GM13977 (cell line): ENCODE measurements at regions not wholly inside any gene's neighbourhood (a gene's known extent, or its start where the extent isn't known, plus 50 kb on each side); places are given as distances from the start of the nearest gene placed in this dataset.

Experiments
- DNase-seq: peaks from one replicate; pipeline ENCODE4 v3.0.0; 2012; ENCODE audit warnings: low spot score
- in situ Hi-C: fragments of 300-500 bp; cut with MboI; formaldehyde crosslinking; loops from one replicate; pipeline ENCODE4 v1.12.0; 2022; ENCODE audit warnings: low sequenced_read_pairs, low pct_unique_long_range_greater_than_20kb, mixed read lengths, inconsistent platforms; ENCODE audit not compliant: unreplicated experiment
- TF ChIP-seq, protein P1 (sequence below): IDR thresholded peaks from 2 replicates; pipeline ENCODE4 v1.5.1; 2012; ENCODE audit warnings: mild to moderate bottlenecking, control low read depth; ENCODE audit not compliant: insufficient read depth; ENCODE audit errors: extremely low read depth, missing control alignments

DNA sequence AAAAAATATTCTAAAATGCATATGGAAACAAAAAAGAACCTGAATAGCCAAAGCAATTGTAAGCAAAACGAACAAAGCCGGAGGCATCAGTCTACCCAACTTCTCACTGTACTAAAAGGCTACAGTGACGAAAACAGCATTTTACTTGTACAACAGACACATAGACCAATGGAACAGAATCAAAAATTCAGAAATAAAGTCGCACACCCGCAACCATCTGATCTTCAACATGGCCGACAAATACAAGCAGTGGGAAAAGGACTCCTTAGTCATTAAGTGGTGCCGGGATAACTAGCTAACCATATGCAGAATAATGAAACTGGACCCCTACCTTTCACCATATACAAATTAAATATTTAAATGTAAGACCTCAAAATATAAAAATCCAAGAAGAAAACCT, 203.9 kb upstream of the PPFIA2 start:
- TF ChIP-seq, protein P1, sequence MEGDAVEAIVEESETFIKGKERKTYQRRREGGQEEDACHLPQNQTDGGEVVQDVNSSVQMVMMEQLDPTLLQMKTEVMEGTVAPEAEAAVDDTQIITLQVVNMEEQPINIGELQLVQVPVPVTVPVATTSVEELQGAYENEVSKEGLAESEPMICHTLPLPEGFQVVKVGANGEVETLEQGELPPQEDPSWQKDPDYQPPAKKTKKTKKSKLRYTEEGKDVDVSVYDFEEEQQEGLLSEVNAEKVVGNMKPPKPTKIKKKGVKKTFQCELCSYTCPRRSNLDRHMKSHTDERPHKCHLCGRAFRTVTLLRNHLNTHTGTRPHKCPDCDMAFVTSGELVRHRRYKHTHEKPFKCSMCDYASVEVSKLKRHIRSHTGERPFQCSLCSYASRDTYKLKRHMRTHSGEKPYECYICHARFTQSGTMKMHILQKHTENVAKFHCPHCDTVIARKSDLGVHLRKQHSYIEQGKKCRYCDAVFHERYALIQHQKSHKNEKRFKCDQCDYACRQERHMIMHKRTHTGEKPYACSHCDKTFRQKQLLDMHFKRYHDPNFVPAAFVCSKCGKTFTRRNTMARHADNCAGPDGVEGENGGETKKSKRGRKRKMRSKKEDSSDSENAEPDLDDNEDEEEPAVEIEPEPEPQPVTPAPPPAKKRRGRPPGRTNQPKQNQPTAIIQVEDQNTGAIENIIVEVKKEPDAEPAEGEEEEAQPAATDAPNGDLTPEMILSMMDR = no peak
- in situ Hi-C loops = no loop called here

DNA sequence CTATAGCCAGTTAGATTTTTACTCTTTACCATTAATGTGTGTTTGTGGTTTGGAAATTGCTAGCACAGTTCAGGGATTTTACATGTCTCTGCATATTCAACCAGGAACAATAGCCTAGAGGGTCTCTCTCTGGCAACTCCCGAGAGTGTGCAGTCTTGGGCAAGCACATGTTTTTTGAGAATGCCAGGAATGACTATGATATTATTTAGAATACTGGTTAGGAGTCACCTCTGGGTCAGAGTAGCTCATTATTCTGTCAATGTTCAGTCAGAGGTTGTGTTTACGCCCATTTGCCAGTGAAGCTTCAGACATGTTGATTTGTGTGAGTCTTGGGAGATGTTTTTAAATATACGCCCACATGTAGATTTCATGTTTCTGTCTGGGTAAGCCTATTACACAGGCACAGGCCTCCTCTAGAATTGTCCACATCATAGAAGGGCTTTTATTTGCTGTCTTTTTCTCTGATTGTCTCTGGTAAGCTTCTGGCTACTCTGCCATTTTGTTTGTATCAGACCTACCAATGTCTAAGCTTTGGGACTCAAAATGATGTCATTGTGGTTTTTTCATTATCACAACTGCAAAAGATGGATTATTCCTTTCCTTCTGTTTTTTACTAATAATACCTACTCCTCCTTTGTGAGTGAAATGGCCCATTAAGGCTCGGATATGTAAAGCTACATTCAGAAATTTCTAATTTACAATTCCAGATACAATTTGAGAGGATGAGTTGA, 203.1 kb upstream of the PPFIA2 start:
- TF ChIP-seq, protein P1 = no peak
- no peak for DNase-seq
- in situ Hi-C loops = no loop called here

More for the DNA sequence above, 203.9 kb upstream of the PPFIA2 start:
- DNase-seq = no peak

DNA sequence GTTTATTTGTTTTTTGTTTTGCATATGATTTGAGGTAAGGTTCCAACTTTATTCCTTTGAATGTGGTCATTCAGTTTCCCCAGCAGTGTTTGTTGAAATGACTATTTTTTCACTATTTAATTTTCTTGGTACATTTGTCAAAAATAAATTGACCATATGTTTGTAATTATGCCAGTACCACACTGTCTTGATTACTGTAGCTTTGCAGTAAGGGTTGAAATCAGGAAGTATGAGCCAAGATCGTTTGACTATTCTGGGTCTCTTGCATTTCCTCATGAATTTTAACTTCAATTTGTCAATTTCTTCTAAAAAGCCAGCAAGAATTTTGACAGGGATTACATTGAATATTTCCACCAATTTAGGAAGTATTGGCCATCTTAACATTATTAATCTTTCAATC, 199.3 kb upstream of the PPFIA2 start:
- in situ Hi-C loops = no loop called here
- DNase-seq = no peak

DNA sequence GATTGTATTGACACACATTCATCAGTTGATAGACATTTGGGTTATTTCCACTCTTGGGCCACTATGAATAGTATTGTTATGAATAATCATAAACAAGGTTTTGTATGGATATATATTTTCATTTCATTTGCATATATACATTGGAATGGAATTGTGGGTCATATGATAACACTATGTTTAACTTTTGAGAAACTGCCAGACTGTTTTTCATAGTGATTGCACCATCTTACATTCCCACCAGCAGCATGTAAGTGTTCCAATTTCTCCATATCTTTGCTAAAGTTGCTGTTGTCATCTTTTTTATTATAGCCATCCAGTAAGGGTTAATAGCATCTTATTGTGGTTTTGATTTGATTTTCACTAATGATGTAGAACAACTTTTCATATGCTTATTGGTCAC, 198.5 kb upstream of the PPFIA2 start:
- in situ Hi-C loops = no loop called here
- DNase-seq = no peak
- TF ChIP-seq, protein P1 = no peak

More for the DNA sequence above, 199.3 kb upstream of the PPFIA2 start:
- TF ChIP-seq, protein P1 = no peak

DNA sequence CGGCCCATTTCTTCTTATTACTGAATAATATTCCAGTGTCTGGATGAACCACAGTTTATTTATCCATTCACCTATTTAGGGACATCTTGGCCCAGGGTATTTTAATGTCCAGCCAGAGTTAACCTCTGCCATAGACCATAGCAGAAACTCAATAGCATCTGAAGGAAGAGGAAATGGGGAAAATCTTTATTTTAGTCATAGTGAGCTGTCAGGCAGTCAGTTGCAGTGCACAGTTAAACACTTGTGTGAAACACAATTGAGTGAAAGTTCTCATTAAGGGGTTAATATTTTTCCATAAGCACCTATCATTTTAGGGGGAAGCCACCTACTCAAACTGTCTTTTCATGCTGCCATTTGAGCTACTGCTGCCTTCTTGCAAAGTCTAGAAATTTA, 197.3 kb upstream of the PPFIA2 start:
- TF ChIP-seq, protein P1 = no peak
- in situ Hi-C loops = no loop called here

DNA sequence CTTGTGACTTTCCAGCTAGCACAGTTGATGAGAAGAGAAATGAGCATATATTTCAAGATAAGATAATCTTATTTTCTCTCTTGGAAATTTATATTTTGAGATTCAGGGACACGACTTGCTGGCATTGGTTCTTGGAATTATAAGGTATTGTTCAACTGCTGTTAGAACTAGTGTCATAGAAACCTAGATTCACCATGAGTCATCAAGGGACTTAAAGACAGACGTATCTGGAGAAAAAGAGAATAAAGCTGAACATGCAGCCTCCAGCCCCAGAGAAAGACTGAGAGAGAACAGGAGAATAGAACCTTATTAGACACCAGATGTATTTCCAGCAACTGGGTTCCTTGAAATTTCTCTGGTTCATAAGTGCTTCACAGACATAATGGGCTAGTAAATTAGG, 194.4 kb upstream of the PPFIA2 start:
- TF ChIP-seq, protein P1 = no peak
- no peak for DNase-seq
- in situ Hi-C loops = no loop called here

More for the DNA sequence above, 197.3 kb upstream of the PPFIA2 start:
- no peak for DNase-seq
